H1 (cell line): ENCODE measurements at regions not wholly inside any gene's neighbourhood (a gene's known extent, or its start where the extent isn't known, plus 50 kb on each side); places are given as distances from the start of the nearest gene placed in this dataset.

Source experiments
- CTCF ChIA-PET: fragments of 300-600 bp; sonication (Branson Sonifier 250); formaldehyde crosslinking; loops from one replicate; lab custom pipeline; 2021; ENCODE audit not compliant: partially characterized antibody; lab: Charles Lee
- POLR2A ChIA-PET: fragments of 300-600 bp; sonication (Branson Sonifier 250); formaldehyde crosslinking; loops from one replicate; lab custom pipeline; 2021; ENCODE audit warnings: inconsistent platforms; ENCODE audit not compliant: partially characterized antibody; lab: Charles Lee
- DNase-seq, 2 experiments: peaks; one replicate each; pipeline versions ENCODE4 v3.0.0 to v3.0.0-alpha.2; 2010 to 2022; ENCODE audit warnings: low spot score in 2 of 2, low read depth in 1 of 2, mixed read lengths in 1 of 2
- FAIRE-seq: peaks from 2 replicates; lab custom pipeline; 2011; peaks lifted over from hg19 to GRCh38; lab: Jason Lieb, UNC
- H2AFZ ChIP-seq: 2 replicates; pipeline ENCODE4 v1.8.1; 2012; ENCODE audit warnings: low read length, inconsistent platforms
- H2AK5ac ChIP-seq: 2 replicates; pipeline ENCODE4 v1.6.1; 2013; ENCODE audit warnings: low read depth, low read length
- H2BK120ac ChIP-seq: replicated peaks from 2 replicates; pipeline ENCODE3; 2013; ENCODE audit warnings: low read depth, low read length, inconsistent platforms
- H2BK12ac ChIP-seq: 2 replicates; pipeline ENCODE4 v1.6.1; 2013; ENCODE audit warnings: low read depth, low read length
- H2BK15ac ChIP-seq: 2 replicates; pipeline ENCODE4 v1.6.1; 2013; ENCODE audit warnings: low read length
- H2BK20ac ChIP-seq: 2 replicates; pipeline ENCODE4 v1.6.1; 2013; ENCODE audit warnings: low read length
- H2BK5ac ChIP-seq: 2 replicates; pipeline ENCODE4 v1.6.1; 2013; ENCODE audit warnings: low read depth, low read length
- H3K14ac ChIP-seq: 2 replicates; pipeline ENCODE4 v1.6.1; 2013; ENCODE audit warnings: inconsistent platforms; ENCODE audit not compliant: insufficient read length
- H3K18ac ChIP-seq: 2 replicates; pipeline ENCODE4 v1.6.1; 2013; ENCODE audit warnings: low read length; ENCODE audit errors: extremely low read depth
- H3K23ac ChIP-seq: 2 replicates; pipeline ENCODE4 v1.6.1; 2013; ENCODE audit warnings: inconsistent platforms; ENCODE audit not compliant: insufficient read length
- H3K23me2 ChIP-seq: 2 replicates; pipeline ENCODE4 v1.6.1; 2013; ENCODE audit warnings: low read depth, low read length
- H3K27ac ChIP-seq: 2 replicates; pipeline ENCODE4 v1.6.1; 2011; ENCODE audit warnings: low read depth, low read length, inconsistent platforms
- H3K27me3 ChIP-seq, 4 experiments: replicated peaks in 1 of 4; 1 replicate in 1 of 4; 2 replicates in 3 of 4; pipeline versions ENCODE4 v1.6.1 to v1.8.1; 2011 to 2013; ENCODE audit warnings: low read length in 3 of 4, mild to moderate bottlenecking in 3 of 4, inconsistent platforms in 2 of 4, mixed read lengths in 2 of 4, moderate library complexity in 1 of 4; ENCODE audit not compliant: control insufficient read depth in 3 of 4, insufficient read depth in 3 of 4; ENCODE audit errors: extremely low read depth in 1 of 4
- H3K36me3 ChIP-seq, 4 experiments: 2 replicates each; pipeline versions ENCODE4 v1.6.1 to v1.8.1; 2011 to 2013; ENCODE audit warnings: mild to moderate bottlenecking in 4 of 4, low read length in 3 of 4, moderate library complexity in 2 of 4, control low read depth in 1 of 4, inconsistent platforms in 1 of 4; ENCODE audit not compliant: insufficient read depth in 4 of 4, control insufficient read depth in 2 of 4
- H3K4ac ChIP-seq: replicated peaks from 2 replicates; pipeline ENCODE3; 2013; ENCODE audit warnings: low read length, low read depth, mixed read lengths, inconsistent platforms; ENCODE audit not compliant: insufficient read length
- H3K4me1 ChIP-seq, 4 experiments: replicated peaks in 1 of 4; 1 replicate in 1 of 4; 2 replicates in 3 of 4; pipeline versions ENCODE4 v1.6.1 to v1.8.1; 2011 to 2013; ENCODE audit warnings: low read length in 3 of 4, inconsistent platforms in 2 of 4, mixed read lengths in 1 of 4; ENCODE audit not compliant: insufficient read depth in 4 of 4, control insufficient read depth in 3 of 4
- H3K4me2 ChIP-seq, 2 experiments: 2 replicates each; pipeline versions ENCODE4 v1.6.1 to v1.8.1; 2011 to 2013; ENCODE audit warnings: low read depth in 2 of 2, low read length in 2 of 2, control low read depth in 1 of 2, inconsistent platforms in 1 of 2, mild to moderate bottlenecking in 1 of 2; ENCODE audit not compliant: insufficient read depth in 1 of 2
- H3K4me3 ChIP-seq, 4 experiments: fragments of 200-600, 300-600 bp in 1 of 4; sonication (generic), shearing (Covaris generic), sonication (Bioruptor Twin) in 1 of 4; 2 replicates each; pipeline versions ENCODE4 v1.5.1 to v1.8.1; 2011 to 2016; ENCODE audit warnings: low read length in 4 of 4, low read depth in 3 of 4, control low read depth in 2 of 4, inconsistent platforms in 2 of 4, mild to moderate bottlenecking in 2 of 4, mixed read lengths in 1 of 4, moderate library complexity in 1 of 4; ENCODE audit not compliant: insufficient read depth in 2 of 4; ENCODE audit errors: extremely low read depth in 1 of 4
- H3K56ac ChIP-seq: replicated peaks from 2 replicates; pipeline ENCODE3; 2013; ENCODE audit warnings: low read depth, mild to moderate bottlenecking, mixed read lengths, low read length, inconsistent platforms; ENCODE audit not compliant: insufficient read length
- H3K79me1 ChIP-seq: 2 replicates; pipeline ENCODE4 v1.6.1; 2013; ENCODE audit warnings: low read depth, low read length, control low read depth
- H3K79me2 ChIP-seq, 2 experiments: 2 replicates each; pipeline versions ENCODE4 v1.6.1 to v1.8.1; 2012 to 2013; ENCODE audit warnings: low read length in 2 of 2, mild to moderate bottlenecking in 2 of 2, inconsistent platforms in 1 of 2; ENCODE audit not compliant: insufficient read depth in 2 of 2, control insufficient read depth in 1 of 2
- H3K9ac ChIP-seq, 4 experiments: replicated peaks in 1 of 4; 1 replicate in 1 of 4; 2 replicates in 3 of 4; pipeline versions ENCODE4 v1.6.1 to v1.8.1; 2011 to 2013; ENCODE audit warnings: low read depth in 3 of 4, low read length in 3 of 4, control low read depth in 2 of 4, mild to moderate bottlenecking in 2 of 4, moderate library complexity in 2 of 4, inconsistent platforms in 1 of 4; ENCODE audit errors: extremely low read depth in 1 of 4
- H3K9me3 ChIP-seq, 2 experiments: 2 replicates each; pipeline versions ENCODE4 v1.6.1 to v1.8.1; 2012 to 2013; ENCODE audit warnings: mild to moderate bottlenecking in 2 of 2, moderate library complexity in 2 of 2, control low read depth in 1 of 2, inconsistent platforms in 1 of 2, low read depth in 1 of 2, low read length in 1 of 2, mixed read lengths in 1 of 2; ENCODE audit not compliant: insufficient read depth in 2 of 2
- H4K20me1 ChIP-seq, 2 experiments: replicated peaks in 1 of 2; 2 replicates each; pipeline versions ENCODE3 to v1.8.1; 2011 to 2013; ENCODE audit warnings: inconsistent platforms in 2 of 2, low read length in 2 of 2, mild to moderate bottlenecking in 1 of 2; ENCODE audit not compliant: insufficient read depth in 2 of 2, control insufficient read depth in 1 of 2
- H4K5ac ChIP-seq: 2 replicates; pipeline ENCODE4 v1.6.1; 2013; ENCODE audit warnings: low read length, low read depth, mixed read lengths, inconsistent platforms; ENCODE audit not compliant: insufficient read length
- H4K8ac ChIP-seq: 2 replicates; pipeline ENCODE4 v1.8.0; 2013; ENCODE audit warnings: mild to moderate bottlenecking, moderate library complexity, low read length, inconsistent platforms; ENCODE audit not compliant: insufficient read depth; ENCODE audit errors: extremely low read depth
- H4K91ac ChIP-seq: replicated peaks from 2 replicates; pipeline ENCODE3; 2013; ENCODE audit warnings: low read length, mixed read lengths, inconsistent platforms; ENCODE audit not compliant: insufficient read length
- CREB1 ChIP-seq: IDR thresholded peaks from 2 replicates; pipeline ENCODE4 v1.6.1; 2012; ENCODE audit warnings: inconsistent platforms
- CTBP2 ChIP-seq: IDR thresholded peaks from 2 replicates; pipeline ENCODE4 v1.7.0; 2011; ENCODE audit warnings: borderline replicate concordance, mild to moderate bottlenecking, moderate library complexity, mixed read lengths, low read length; ENCODE audit not compliant: insufficient read depth, insufficient read length
- FOSL1 ChIP-seq: IDR thresholded peaks from 2 replicates; pipeline ENCODE4 v1.6.1; 2011; ENCODE audit warnings: mild to moderate bottlenecking, low read depth, low read length, moderate library complexity; ENCODE audit not compliant: insufficient read depth
- GABPA ChIP-seq: IDR thresholded peaks from 2 replicates; pipeline ENCODE4 v1.6.1; 2011; ENCODE audit warnings: mild to moderate bottlenecking, low read length, moderate library complexity, borderline replicate concordance; ENCODE audit not compliant: insufficient read depth
- HDAC2 ChIP-seq, 2 experiments: fragments of 300-600 bp in 1 of 2; sonication (generic) in 1 of 2; IDR thresholded peaks; 2 replicates each; pipeline ENCODE4 v1.6.1; 2011 to 2012; ENCODE audit warnings: low read depth in 2 of 2, low read length in 2 of 2, mild to moderate bottlenecking in 2 of 2, moderate library complexity in 2 of 2, borderline replicate concordance in 1 of 2, inconsistent platforms in 1 of 2
- KDM5A ChIP-seq: fragments of 200-600 bp; IDR thresholded peaks from 2 replicates; pipeline ENCODE4 v1.7.1; 2012; ENCODE audit warnings: mild to moderate bottlenecking, low read length, inconsistent platforms, mixed read lengths
- MAX ChIP-seq: IDR thresholded peaks from 2 replicates; pipeline ENCODE4 v1.6.1; 2012; ENCODE audit warnings: inconsistent platforms
- POLR2A ChIP-seq, 2 experiments: IDR thresholded peaks; 1 replicate in 1 of 2; 2 replicates in 1 of 2; pipeline ENCODE4 v1.6.1; 2011; ENCODE audit warnings: low read depth in 2 of 2, low read length in 2 of 2, mild to moderate bottlenecking in 2 of 2; ENCODE audit errors: control extremely low read depth in 1 of 2
- POU5F1 ChIP-seq: IDR thresholded peaks from 2 replicates; pipeline ENCODE4 v1.6.1; 2011; ENCODE audit warnings: low read depth, mild to moderate bottlenecking, low read length, moderate library complexity
- RAD21 ChIP-seq, 2 experiments: IDR thresholded peaks in 1 of 2; conservative IDR thresholded peaks in 1 of 2; 2 replicates each; pipeline ENCODE4 v1.6.1; 2011; ENCODE audit warnings: low read depth in 2 of 2, low read length in 2 of 2, improper control_type of control experiment in 1 of 2, inconsistent platforms in 1 of 2, mild to moderate bottlenecking in 1 of 2, moderate library complexity in 1 of 2
- RNF2 ChIP-seq: fragments of 200-900, 300-1000 bp; sonication (generic); IDR thresholded peaks from 2 replicates; pipeline ENCODE4 v1.7.1; 2016; ENCODE audit warnings: borderline replicate concordance, low read depth, mild to moderate bottlenecking, antibody characterized with exemption, low read length; ENCODE audit not compliant: poor library complexity, severe bottlenecking; ENCODE audit errors: missing control alignments
- RXRA ChIP-seq: IDR thresholded peaks from 2 replicates; pipeline ENCODE4 v1.6.1; 2011; ENCODE audit warnings: low read depth, mild to moderate bottlenecking, low read length, moderate library complexity; ENCODE audit not compliant: insufficient read depth
- SAP30 ChIP-seq: fragments of 300-600 bp; sonication (generic); IDR thresholded peaks from 2 replicates; pipeline ENCODE4 v1.7.1; 2012; ENCODE audit warnings: low read length, moderate library complexity, mild to moderate bottlenecking, inconsistent platforms; ENCODE audit not compliant: insufficient read depth, insufficient replicate concordance
- SIX5 ChIP-seq: IDR thresholded peaks from 2 replicates; pipeline ENCODE4 v1.6.1; 2011; ENCODE audit warnings: mild to moderate bottlenecking, low read depth, low read length
- WGBS, 2 experiments: shearing (Covaris generic) in 1 of 2; methylation state at CpG; one replicate each; pipeline versions ENCODE4 v1.1.6 to v1.1.7; 2013 to 2015; ENCODE audit warnings: low lambda C conversion rate in 2 of 2, mixed read lengths in 2 of 2, inconsistent platforms in 1 of 2, low coverage in 1 of 2, missing lambda C conversion rate in 1 of 2; ENCODE audit not compliant: insufficient replicate concordance in 2 of 2, insufficient coverage in 1 of 2, insufficient read length in 1 of 2; ENCODE audit errors: extremely low coverage in 1 of 2, missing lambda C conversion rate in 1 of 2; 5-methylcytosine and 5-hydroxymethylcytosine counted together

GRCh38 chr6:94893327-94893726 is 684.0 kb upstream of the MANEA start:
- no peak overlapping the region for H2BK15ac ChIP-seq
- H3K4ac ChIP-seq = no peak overlapping the region
- DNase-seq (no peak), FAIRE-seq (no peak)
- no peak overlapping the region for H3K4me3 ChIP-seq
- no peak overlapping the region for H4K8ac ChIP-seq
- H3K79me2 ChIP-seq = no peaks in the 10 kb centered on the region
- H3K14ac ChIP-seq = no peak overlapping the region
- H3K9me3 ChIP-seq = no peaks in the 10 kb centered on the region
- H3K27me3 ChIP-seq = no peaks in the 10 kb centered on the region
- H3K36me3 ChIP-seq = no peaks in the 10 kb centered on the region
- no peak overlapping the region for H3K23ac ChIP-seq
- H2BK120ac ChIP-seq = no peak overlapping the region
- H3K18ac ChIP-seq = no peak overlapping the region
- 90% methylated on average over 2 of the region's 2 CpGs; no CpG with 5 or more reads in 1 of the 2 experiments for WGBS, 2 experiments
- H2AFZ ChIP-seq = no peak overlapping the region
- H4K91ac ChIP-seq = no peak overlapping the region
- POLR2A ChIA-PET = no interaction called here
- H3K4me1 ChIP-seq = no peaks in the 10 kb centered on the region
- H3K9ac ChIP-seq = no peak overlapping the region
- H4K20me1 ChIP-seq = no peaks in the 10 kb centered on the region
- H3K23me2 ChIP-seq = no peaks in the 10 kb centered on the region
- no peaks in the 10 kb centered on the region for H3K79me1 ChIP-seq
- no peak overlapping the region for H2AK5ac ChIP-seq
- no peak overlapping the region for H2BK5ac ChIP-seq
- H2BK20ac ChIP-seq = no peak overlapping the region
- CTCF ChIA-PET = interaction anchor here (0.7 to 0.8 kb wide), 2 partner anchors 9 to 109 kb away, joined by 3 read pairs; no protein-coding TSS in a partner anchor
- no peak overlapping the region for H2BK12ac ChIP-seq
- H4K5ac ChIP-seq = no peak overlapping the region
- no peak overlapping the region for H3K56ac ChIP-seq
- no peak overlapping the region for H3K27ac ChIP-seq
- no peak overlapping the region for H3K4me2 ChIP-seq
- TF ChIP-seq FOSL1 = no peak
- TF ChIP-seq CTBP2 = no peak
- TF ChIP-seq SAP30 = no peak
- no peak for TF ChIP-seq RAD21 (IDR thresholded peaks at IDR 0.05 in 1 of 2, conservative IDR thresholded peaks at IDR 0.05 in 1 of 2; ENCODE audit: low read depth in 2 of 2, low read length in 2 of 2)
- no peak for TF ChIP-seq RNF2
- no peak for TF ChIP-seq HDAC2 (IDR thresholded peaks at IDR 0.05; ENCODE audit: borderline replicate concordance in 1 of 2, low read depth in 2 of 2, low read length in 2 of 2)
- no peak for TF ChIP-seq KDM5A
- no peak for TF ChIP-seq CREB1
- no peak for TF ChIP-seq RXRA
- no peak for TF ChIP-seq MAX
- no peak for TF ChIP-seq GABPA
- no peak for TF ChIP-seq POU5F1
- no peak for TF ChIP-seq POLR2A (IDR thresholded peaks at IDR 0.05; ENCODE audit: control extremely low read depth in 1 of 2, low read depth in 2 of 2, low read length in 2 of 2)
- TF ChIP-seq SIX5 = no peak
